ENCODE measurements at regions not wholly inside any gene's neighbourhood (a gene's known extent, or its start where the extent isn't known, plus 50 kb on each side); places are given as distances from the start of the nearest gene placed in this dataset.
"Not testable (repeated sequence)": the region's sequence is repeated elsewhere in the genome, so short reads cannot be mapped to it uniquely, and the experiment has no call there.

- Histone ChIP-seq H3K27ac (ENCODE audit: low read depth, low read length) (no peak overlapping the region), H3K4me3 (ENCODE audit: insufficient read depth, low read length, poor library complexity, severe bottlenecking) (no peak overlapping the region), H3K9me2 (replicated peaks; ENCODE audit: insufficient read depth, low read length) (no peaks in the 10 kb centered on the region), H3K9me3 (ENCODE audit: insufficient read depth, low read length) (no peaks in the 10 kb centered on the region), H3K4me2 (ENCODE audit: low read depth, low read length, poor library complexity, severe bottlenecking) (no peak overlapping the region), H2AFZ (ENCODE audit: low read depth, low read length, severe bottlenecking) (no peak overlapping the region), H3K36me3 (ENCODE audit: low read length) (no peaks in the 10 kb centered on the region), H3F3A (ENCODE audit: insufficient read depth) (no peaks in the 10 kb centered on the region), H3K9ac (ENCODE audit: low read length) (no peak overlapping the region), H3K79me2 (ENCODE audit: insufficient read depth, low read length) (no peaks in the 10 kb centered on the region), H4K20me1 (ENCODE audit: low read depth, low read length) (no peaks in the 10 kb centered on the region), H3K27me3 (ENCODE audit: low read length) (no peaks in the 10 kb centered on the region)
- TF ChIP-seq CTCF (IDR thresholded peaks at IDR 0.05; ENCODE audit: insufficient read depth, low read length, poor library complexity, severe bottlenecking) (no peak), EZH2phosphoT487 (conservative IDR thresholded peaks at IDR 0.05; ENCODE audit: low read length) (no peak)
Measured at GRCh38 chr5:68066277-68066955, 149.1 kb upstream of the PIK3R1 start.

GRCh38 chr5:68065321-68065720 lies 150.2 kb upstream of the PIK3R1 start:
- not testable (repeated sequence) for H3K9me2 ChIP-seq (replicated peaks; ENCODE audit: insufficient read depth, low read length); H3K9me3 ChIP-seq (ENCODE audit: insufficient read depth, low read length); H3K4me3 ChIP-seq (ENCODE audit: insufficient read depth, low read length, poor library complexity, severe bottlenecking); H2AFZ ChIP-seq (ENCODE audit: low read depth, low read length, severe bottlenecking); H3K27ac ChIP-seq (ENCODE audit: low read depth, low read length); H4K20me1 ChIP-seq (ENCODE audit: low read depth, low read length); H3F3A ChIP-seq (ENCODE audit: insufficient read depth); H3K36me3 ChIP-seq (ENCODE audit: low read length); H3K9ac ChIP-seq (ENCODE audit: low read length); H3K27me3 ChIP-seq (ENCODE audit: low read length); H3K79me2 ChIP-seq (ENCODE audit: insufficient read depth, low read length); H3K4me2 ChIP-seq (ENCODE audit: low read depth, low read length, poor library complexity, severe bottlenecking)

- no peaks in the 10 kb centered on the region for H3K27me3 ChIP-seq (ENCODE audit: low read length)
- no peak overlapping the region for H3K27ac ChIP-seq (ENCODE audit: low read depth, low read length)
- no peaks in the 10 kb centered on the region for H3K36me3 ChIP-seq (ENCODE audit: low read length)
- H3K79me2 ChIP-seq (ENCODE audit: insufficient read depth, low read length): no peaks in the 10 kb centered on the region
- H3F3A ChIP-seq (ENCODE audit: insufficient read depth): no peaks in the 10 kb centered on the region
- no peaks in the 10 kb centered on the region for H3K9me3 ChIP-seq (ENCODE audit: insufficient read depth, low read length)
- H3K4me3 ChIP-seq (ENCODE audit: insufficient read depth, low read length, poor library complexity, severe bottlenecking): no peak overlapping the region
- no peaks in the 10 kb centered on the region for H3K9me2 ChIP-seq (replicated peaks; ENCODE audit: insufficient read depth, low read length)
- no peak overlapping the region for H3K4me2 ChIP-seq (ENCODE audit: low read depth, low read length, poor library complexity, severe bottlenecking)
- H4K20me1 ChIP-seq (ENCODE audit: low read depth, low read length): no peaks in the 10 kb centered on the region
- TF ChIP-seq CTCF (IDR thresholded peaks at IDR 0.05; ENCODE audit: insufficient read depth, low read length, poor library complexity, severe bottlenecking) (no peak), EZH2phosphoT487 (conservative IDR thresholded peaks at IDR 0.05; ENCODE audit: low read length) (no peak)
- H2AFZ ChIP-seq (ENCODE audit: low read depth, low read length, severe bottlenecking): no peak overlapping the region
- no peak overlapping the region for H3K9ac ChIP-seq (ENCODE audit: low read length)
Measured at GRCh38 chr5:68060382-68060781, 155.2 kb upstream of the PIK3R1 start.

- no peaks in the 10 kb centered on the region for H3K9me2 ChIP-seq (replicated peaks; ENCODE audit: insufficient read depth, low read length)
- no peaks in the 10 kb centered on the region for H3K9me3 ChIP-seq (ENCODE audit: insufficient read depth, low read length)
- no peak overlapping the region for H3K27ac ChIP-seq (ENCODE audit: low read depth, low read length)
- no peak overlapping the region for H2AFZ ChIP-seq (ENCODE audit: low read depth, low read length, severe bottlenecking)
- no peaks in the 10 kb centered on the region for H3F3A ChIP-seq (ENCODE audit: insufficient read depth)
- no peaks in the 10 kb centered on the region for H3K36me3 ChIP-seq (ENCODE audit: low read length)
- no peaks in the 10 kb centered on the region for H3K27me3 ChIP-seq (ENCODE audit: low read length)
- H4K20me1 ChIP-seq (ENCODE audit: low read depth, low read length): no peaks in the 10 kb centered on the region
- H3K4me3 ChIP-seq (ENCODE audit: insufficient read depth, low read length, poor library complexity, severe bottlenecking): no peak overlapping the region
- TF ChIP-seq CTCF (IDR thresholded peaks at IDR 0.05; ENCODE audit: insufficient read depth, low read length, poor library complexity, severe bottlenecking) (no peak), EZH2phosphoT487 (conservative IDR thresholded peaks at IDR 0.05; ENCODE audit: low read length) (no peak)
- H3K4me2 ChIP-seq (ENCODE audit: low read depth, low read length, poor library complexity, severe bottlenecking): no peak overlapping the region
- no peaks in the 10 kb centered on the region for H3K79me2 ChIP-seq (ENCODE audit: insufficient read depth, low read length)
- H3K9ac ChIP-seq (ENCODE audit: low read length): no peak overlapping the region
Measured at GRCh38 chr5:68057191-68057590, 158.4 kb upstream of the PIK3R1 start.
